ENCODE measurements at regions not wholly inside any gene's neighbourhood (a gene's known extent, or its start where the extent isn't known, plus 50 kb on each side); places are given as distances from the start of the nearest gene placed in this dataset.
A peak's percentile ranks its signal among the peaks of the same experiment; 100 is the strongest.
"Not testable (repeated sequence)": the region's sequence is repeated elsewhere in the genome, so short reads cannot be mapped to it uniquely, and the experiment has no call there.

GRCh38 chr7:142478479-142479220, 220.8 kb upstream of the PRSS58 start:
- no peak for DNase-seq (ENCODE audit: low spot score)
- peak; percentile 83 for ATAC-seq

GRCh38 chr7:142477801-142478200, 219.9 kb upstream of the PRSS58 start:
- DNase-seq (ENCODE audit: low spot score); ATAC-seq: not testable (repeated sequence)

- ATAC-seq (no peak), DNase-seq (ENCODE audit: low spot score) (no peak)
Measured at GRCh38 chr7:142477079-142477651, 219.3 kb upstream of the PRSS58 start.

- ATAC-seq (no peak), DNase-seq (ENCODE audit: low spot score) (no peak)
Measured at GRCh38 chr7:142476077-142476476, 218.2 kb upstream of the PRSS58 start.

GRCh38 chr7:142471820-142472219, 214.0 kb upstream of the PRSS58 start:
- DNase-seq (ENCODE audit: low spot score) (no peak), ATAC-seq (no peak)

- DNase-seq (ENCODE audit: low spot score) (no peak), ATAC-seq (no peak)
Measured at GRCh38 chr7:142470544-142470830, 212.6 kb upstream of the PRSS58 start.

GRCh38 chr7:142469696-142470543, 212.1 kb upstream of the PRSS58 start:
- no peak for DNase-seq (ENCODE audit: low spot score)
- ATAC-seq = no peak

- no peak for DNase-seq (ENCODE audit: low spot score)
Measured at GRCh38 chr7:142468871-142469665, 211.2 kb upstream of the PRSS58 start.

GRCh38 chr7:142467056-142467655, 209.3 kb upstream of the PRSS58 start:
- ATAC-seq = not testable (repeated sequence)

More at GRCh38 chr7:142468871-142469665, 211.2 kb upstream of the PRSS58 start:
- ATAC-seq = no peak

GRCh38 chr7:142463401-142463850, 205.6 kb upstream of the PRSS58 start:
- ATAC-seq (no peak), DNase-seq (ENCODE audit: low spot score) (no peak)

More at GRCh38 chr7:142467056-142467655, 209.3 kb upstream of the PRSS58 start:
- DNase-seq (ENCODE audit: low spot score) = not testable (repeated sequence)

GRCh38 chr7:142461437-142461836, 203.6 kb upstream of the PRSS58 start:
- ATAC-seq (no peak), DNase-seq (ENCODE audit: low spot score) (no peak)

GRCh38 chr7:142460402-142461117, 202.7 kb upstream of the PRSS58 start:
- DNase-seq (ENCODE audit: low spot score) = no peak
- ATAC-seq = no peak

- DNase-seq (ENCODE audit: low spot score) = no peak
- peak; percentile 93 for ATAC-seq
Measured at GRCh38 chr7:142459551-142459963, 201.7 kb upstream of the PRSS58 start.

GRCh38 chr7:142457146-142457703, 199.4 kb upstream of the PRSS58 start:
- DNase-seq (ENCODE audit: low spot score) (no peak), ATAC-seq (no peak)

- no peak for DNase-seq (ENCODE audit: low spot score)
- no peak for ATAC-seq
Measured at GRCh38 chr7:142455392-142455791, 197.5 kb upstream of the PRSS58 start.

GRCh38 chr7:142454862-142455261, 197.0 kb upstream of the PRSS58 start:
- no peak for DNase-seq (ENCODE audit: low spot score)
- no peak for ATAC-seq

- DNase-seq (ENCODE audit: low spot score) (no peak), ATAC-seq (no peak)
Measured at GRCh38 chr7:142452791-142453190, 194.9 kb upstream of the PRSS58 start.

GRCh38 chr7:142451817-142452216, 194.0 kb upstream of the PRSS58 start:
- DNase-seq (ENCODE audit: low spot score) (no peak), ATAC-seq (no peak)

- DNase-seq (ENCODE audit: low spot score) (no peak), ATAC-seq (no peak)
Measured at GRCh38 chr7:142451296-142451695, 193.4 kb upstream of the PRSS58 start.

- no peak for ATAC-seq
- no peak for DNase-seq (ENCODE audit: low spot score)
Measured at GRCh38 chr7:142450695-142451094, 192.8 kb upstream of the PRSS58 start.
